ENCODE measurements at regions not wholly inside any gene's neighbourhood (a gene's known extent, or its start where the extent isn't known, plus 50 kb on each side); places are given as distances from the start of the nearest gene placed in this dataset.

- DNase-seq (ENCODE audit: low spot score) (no peak), ATAC-seq (no peak), FAIRE-seq (no peak)
- CTCF ChIA-PET (ENCODE audit: low intra/inter-chr PET ratio, low total read pairs) = no interaction called here
- no peak overlapping the region for H3K27ac ChIP-seq (ENCODE audit: extremely low read length, insufficient read depth, low read length)
- no peaks in the 10 kb centered on the region for H3K36me3 ChIP-seq (replicated peaks in 1 of 2; ENCODE audit: control insufficient read depth in 1 of 2, insufficient read depth in 2 of 2, low read length in 2 of 2)
- H3K4me3 ChIP-seq (replicated peaks in 1 of 3; ENCODE audit: insufficient read depth in 1 of 3, low read depth in 2 of 3, low read length in 3 of 3) = no peak overlapping the region
- no peaks in the 10 kb centered on the region for H3K4me1 ChIP-seq (ENCODE audit: insufficient read depth, low read length)
- no peak overlapping the region for H3K9ac ChIP-seq (ENCODE audit: insufficient read depth, low read depth, low read length)
- whole genome bisulfite sequencing (ENCODE audit: low lambda C conversion rate) = 0% methylated on average over 5 of the region's 5 CpGs
- in situ Hi-C loops (cut with HindIII; ENCODE audit: extremely low pct_ligation_motif_present, low pct_unique_long_range_greater_than_20kb) (no loop called here), intact Hi-C loops (cut with micrococcal nuclease; ENCODE audit: unreplicated experiment) (no loop called here)
- TF ChIP-seq BORCS8-MEF2B (CRISPR knock-in tag; IDR thresholded peaks at IDR 0.05) (no peak), ZNF660 (CRISPR knock-in tag; IDR thresholded peaks at IDR 0.05; ENCODE audit: borderline replicate concordance, low read depth) (no peak), YEATS2 (CRISPR knock-in tag; IDR thresholded peaks at IDR 0.05; ENCODE audit: borderline replicate concordance) (no peak), XBP1 (CRISPR knock-in tag; IDR thresholded peaks at IDR 0.05) (no peak), ZBTB7A (CRISPR knock-in tag; IDR thresholded peaks at IDR 0.05) (no peak), SOX5 (CRISPR knock-in tag; IDR thresholded peaks at IDR 0.05; ENCODE audit: borderline replicate concordance) (no peak), PTBP1 (IDR thresholded peaks at IDR 0.05; ENCODE audit: low read depth, low read length, poor library complexity, severe bottlenecking) (no peak), RBFOX2 (IDR thresholded peaks at IDR 0.05; ENCODE audit: low read depth, low read length) (no peak), NCOA5 (CRISPR knock-in tag; IDR thresholded peaks at IDR 0.05) (no peak), ZNF572 (CRISPR knock-in tag; IDR thresholded peaks at IDR 0.05) (no peak), SNRNP70 (IDR thresholded peaks at IDR 0.05; ENCODE audit: low read depth, low read length) (no peak), ZNF800 (CRISPR knock-in tag; IDR thresholded peaks at IDR 0.05) (no peak), ZBTB33 (CRISPR knock-in tag; IDR thresholded peaks at IDR 0.05) (no peak)
- TF ChIP-seq, protein P1, sequence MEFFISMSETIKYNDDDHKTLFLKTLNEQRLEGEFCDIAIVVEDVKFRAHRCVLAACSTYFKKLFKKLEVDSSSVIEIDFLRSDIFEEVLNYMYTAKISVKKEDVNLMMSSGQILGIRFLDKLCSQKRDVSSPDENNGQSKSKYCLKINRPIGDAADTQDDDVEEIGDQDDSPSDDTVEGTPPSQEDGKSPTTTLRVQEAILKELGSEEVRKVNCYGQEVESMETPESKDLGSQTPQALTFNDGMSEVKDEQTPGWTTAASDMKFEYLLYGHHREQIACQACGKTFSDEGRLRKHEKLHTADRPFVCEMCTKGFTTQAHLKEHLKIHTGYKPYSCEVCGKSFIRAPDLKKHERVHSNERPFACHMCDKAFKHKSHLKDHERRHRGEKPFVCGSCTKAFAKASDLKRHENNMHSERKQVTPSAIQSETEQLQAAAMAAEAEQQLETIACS (CRISPR knock-in tag; IDR thresholded peaks at IDR 0.05) = no peak
- TF ChIP-seq, protein P2, sequence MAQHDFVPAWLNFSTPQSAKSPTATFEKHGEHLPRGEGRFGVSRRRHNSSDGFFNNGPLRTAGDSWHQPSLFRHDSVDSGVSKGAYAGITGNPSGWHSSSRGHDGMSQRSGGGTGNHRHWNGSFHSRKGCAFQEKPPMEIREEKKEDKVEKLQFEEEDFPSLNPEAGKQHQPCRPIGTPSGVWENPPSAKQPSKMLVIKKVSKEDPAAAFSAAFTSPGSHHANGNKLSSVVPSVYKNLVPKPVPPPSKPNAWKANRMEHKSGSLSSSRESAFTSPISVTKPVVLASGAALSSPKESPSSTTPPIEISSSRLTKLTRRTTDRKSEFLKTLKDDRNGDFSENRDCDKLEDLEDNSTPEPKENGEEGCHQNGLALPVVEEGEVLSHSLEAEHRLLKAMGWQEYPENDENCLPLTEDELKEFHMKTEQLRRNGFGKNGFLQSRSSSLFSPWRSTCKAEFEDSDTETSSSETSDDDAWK (CRISPR knock-in tag; IDR thresholded peaks at IDR 0.05) = no peak
- TF ChIP-seq, protein P3, sequence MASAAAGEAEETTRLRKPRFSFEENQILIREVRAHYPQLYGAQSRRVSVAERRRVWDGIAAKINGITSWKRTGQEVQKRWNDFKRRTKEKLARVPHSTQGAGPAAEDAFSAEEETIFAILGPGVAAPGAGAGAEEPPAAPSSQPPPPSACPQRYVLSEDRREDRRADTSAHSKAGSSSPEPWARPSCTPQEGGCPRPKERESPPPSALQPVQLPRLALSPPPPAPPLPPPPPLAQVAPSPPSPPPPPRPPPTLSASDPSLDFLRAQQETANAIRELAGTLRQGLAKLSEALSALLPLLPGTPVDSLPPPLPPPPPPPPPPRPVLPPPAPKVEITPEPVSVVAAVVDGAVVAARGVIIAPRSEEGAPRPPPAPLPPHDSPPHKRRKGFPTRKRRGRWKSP (CRISPR knock-in tag; IDR thresholded peaks at IDR 0.05) = no peak
- no peak overlapping the region for H2AFZ ChIP-seq (ENCODE audit: low read length)
- H3K9me3 ChIP-seq (ENCODE audit: low read length) = no peaks in the 10 kb centered on the region
- no TSS peak for BruUV-seq (replicated peaks)
- H3K4me2 ChIP-seq (ENCODE audit: low read depth, low read length) = no peak overlapping the region
- H4K20me1 ChIP-seq (ENCODE audit: insufficient read depth, low read length) = no peaks in the 10 kb centered on the region
- H3K79me2 ChIP-seq (ENCODE audit: insufficient read depth, low read length) = no peaks in the 10 kb centered on the region
- H3K27me3 ChIP-seq (ENCODE audit: control insufficient read depth in 1 of 2, insufficient read depth in 2 of 2, low read length in 2 of 2) = no peaks in the 10 kb centered on the region
- POLR2A ChIA-PET = no interaction called here
Observed at GRCh38 chr18:77554061-77554460, 304.4 kb downstream of the GALR1 start.

Data from HepG2 (cell line).